Coronary artery (tissue), 2 donors: ENCODE measurements at regions not wholly inside any gene's neighbourhood (a gene's known extent, or its start where the extent isn't known, plus 50 kb on each side); places are given as distances from the start of the nearest gene placed in this dataset.

Experiments
- DNase-seq: peaks from one replicate; pipeline ENCODE4 v3.0.0-alpha.2; 2017; ENCODE audit warnings: low spot score
- H3K27ac ChIP-seq, 2 donors: fragments of 200-600 bp; sonication (generic); one replicate each; pipeline ENCODE4 v1.5.1; 2016 to 2019
- H3K4me3 ChIP-seq: fragments of 200-600 bp; sonication (generic); 2 replicates; pipeline ENCODE4 v1.5.1; 2016; ENCODE audit warnings: mild to moderate bottlenecking, moderate library complexity
- TF ChIP-seq, protein P1 (sequence below): fragments of 200-600 bp; sonication (generic); IDR thresholded peaks from one replicate; pipeline ENCODE4 v1.5.1; 2019; ENCODE audit warnings: antibody characterized with exemption

DNA sequence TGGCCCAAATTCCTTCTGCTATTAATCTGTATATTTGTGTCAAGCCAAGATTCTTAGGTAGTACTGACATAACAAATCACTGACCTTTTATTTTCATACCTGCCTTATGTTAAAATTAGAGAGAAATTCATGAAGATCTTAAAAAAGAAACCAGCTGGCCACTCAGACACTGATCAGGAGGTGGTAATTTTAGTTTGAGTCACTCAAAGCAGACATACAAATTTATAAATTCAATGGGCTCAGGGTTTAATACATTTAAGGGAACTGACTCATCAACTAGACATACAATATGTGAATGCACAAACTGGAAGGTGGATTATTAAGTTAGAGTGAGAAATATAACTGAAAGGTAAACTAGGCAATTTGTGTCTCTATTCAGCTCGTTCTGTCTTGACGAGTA lies 711.9 kb upstream of the EYS start:
- no peak overlapping the region for H3K27ac ChIP-seq
- no peak overlapping the region for H3K4me3 ChIP-seq
- DNase-seq: no peak
- TF ChIP-seq, protein P1, sequence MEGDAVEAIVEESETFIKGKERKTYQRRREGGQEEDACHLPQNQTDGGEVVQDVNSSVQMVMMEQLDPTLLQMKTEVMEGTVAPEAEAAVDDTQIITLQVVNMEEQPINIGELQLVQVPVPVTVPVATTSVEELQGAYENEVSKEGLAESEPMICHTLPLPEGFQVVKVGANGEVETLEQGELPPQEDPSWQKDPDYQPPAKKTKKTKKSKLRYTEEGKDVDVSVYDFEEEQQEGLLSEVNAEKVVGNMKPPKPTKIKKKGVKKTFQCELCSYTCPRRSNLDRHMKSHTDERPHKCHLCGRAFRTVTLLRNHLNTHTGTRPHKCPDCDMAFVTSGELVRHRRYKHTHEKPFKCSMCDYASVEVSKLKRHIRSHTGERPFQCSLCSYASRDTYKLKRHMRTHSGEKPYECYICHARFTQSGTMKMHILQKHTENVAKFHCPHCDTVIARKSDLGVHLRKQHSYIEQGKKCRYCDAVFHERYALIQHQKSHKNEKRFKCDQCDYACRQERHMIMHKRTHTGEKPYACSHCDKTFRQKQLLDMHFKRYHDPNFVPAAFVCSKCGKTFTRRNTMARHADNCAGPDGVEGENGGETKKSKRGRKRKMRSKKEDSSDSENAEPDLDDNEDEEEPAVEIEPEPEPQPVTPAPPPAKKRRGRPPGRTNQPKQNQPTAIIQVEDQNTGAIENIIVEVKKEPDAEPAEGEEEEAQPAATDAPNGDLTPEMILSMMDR: no peak

DNA sequence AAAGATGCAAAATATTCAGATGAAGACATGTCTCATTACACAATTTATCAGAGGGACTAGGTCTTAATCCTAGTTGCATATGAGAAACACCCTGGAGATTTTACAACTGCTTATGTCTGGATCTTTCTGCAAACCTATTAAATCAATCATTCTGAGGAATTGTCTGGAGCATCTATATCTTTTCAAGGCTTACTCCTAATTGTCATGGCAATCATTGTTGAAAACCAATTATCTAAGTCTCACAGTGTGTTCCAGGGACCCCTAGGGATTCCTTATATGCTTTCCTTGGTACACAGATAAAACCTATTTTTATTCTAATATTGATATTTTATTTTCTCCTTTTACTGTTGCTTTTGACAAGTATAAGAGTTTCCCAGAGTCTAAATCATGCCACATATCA lies 696.9 kb upstream of the EYS start:
- DNase-seq: no peak

DNA sequence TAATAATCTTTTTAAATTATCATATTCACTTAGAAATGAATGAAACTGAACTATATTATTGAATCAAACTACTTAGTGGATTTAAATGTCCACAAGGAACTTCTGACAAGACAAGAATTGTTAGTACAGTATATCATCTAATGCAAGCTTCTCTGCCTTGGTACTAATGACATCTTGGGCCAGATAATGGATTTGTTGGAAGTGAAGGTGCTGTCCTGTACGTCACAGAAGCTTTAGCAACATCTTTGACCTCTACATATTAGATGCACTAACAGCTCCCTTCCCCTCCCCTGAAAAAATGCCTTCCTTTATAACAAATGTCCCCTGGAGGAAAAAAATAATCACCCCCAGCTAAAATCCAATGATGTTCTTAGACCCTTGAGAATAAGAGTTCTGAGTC lies 695.8 kb upstream of the EYS start:
- TF ChIP-seq, protein P1: no peak
- no peak overlapping the region for H3K4me3 ChIP-seq
- H3K27ac ChIP-seq: no peak overlapping the region
- no peak for DNase-seq

More for the DNA sequence above, 696.9 kb upstream of the EYS start:
- H3K4me3 ChIP-seq: no peak overlapping the region
- no peak overlapping the region for H3K27ac ChIP-seq
- TF ChIP-seq, protein P1: no peak

DNA sequence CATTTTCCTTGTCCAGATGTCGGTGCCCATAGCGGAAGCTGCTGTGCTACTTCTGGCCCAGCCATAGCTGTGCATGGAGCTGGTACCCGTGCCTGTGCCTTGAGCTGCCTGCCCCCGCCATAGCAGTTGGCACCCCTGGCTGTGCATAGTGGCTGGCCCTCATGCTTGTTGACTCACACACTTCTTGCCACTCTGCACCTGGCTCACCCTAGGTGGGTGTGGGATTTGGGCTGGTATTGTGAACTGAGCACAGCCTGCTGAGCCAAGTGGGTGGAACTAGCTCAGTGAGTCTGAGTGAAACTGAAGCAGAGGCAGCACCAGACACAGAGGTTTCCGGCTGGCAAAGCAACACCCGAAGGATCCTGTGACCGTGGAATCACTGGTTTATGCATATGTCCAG lies 689.5 kb upstream of the EYS start:
- DNase-seq: no peak
- Histone ChIP-seq H3K4me3 (no peak overlapping the region), H3K27ac (no peak overlapping the region)
- TF ChIP-seq, protein P1: no peak

DNA sequence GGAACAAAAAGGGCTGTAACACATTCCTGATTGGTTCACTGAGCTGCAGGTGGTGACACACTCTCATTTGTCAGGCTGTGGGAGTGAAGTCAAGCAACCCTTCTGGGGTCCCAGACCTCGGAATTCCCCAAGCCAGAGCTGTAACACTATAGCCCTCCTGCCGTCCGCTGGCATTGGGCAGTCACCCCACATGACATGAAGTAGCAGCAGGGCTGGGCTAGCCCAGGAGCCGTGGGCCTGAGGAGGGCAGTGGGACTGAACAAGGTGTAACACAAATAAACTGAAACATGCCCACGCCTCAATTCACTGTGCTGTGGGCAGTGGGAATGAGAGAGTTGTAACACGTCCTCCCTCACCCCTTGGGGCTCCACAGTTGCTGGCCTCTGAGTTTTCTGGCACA lies 689.1 kb upstream of the EYS start:
- no peak overlapping the region for H3K27ac ChIP-seq
- DNase-seq: no peak
- TF ChIP-seq, protein P1: no peak
- H3K4me3 ChIP-seq: no peak overlapping the region

DNA sequence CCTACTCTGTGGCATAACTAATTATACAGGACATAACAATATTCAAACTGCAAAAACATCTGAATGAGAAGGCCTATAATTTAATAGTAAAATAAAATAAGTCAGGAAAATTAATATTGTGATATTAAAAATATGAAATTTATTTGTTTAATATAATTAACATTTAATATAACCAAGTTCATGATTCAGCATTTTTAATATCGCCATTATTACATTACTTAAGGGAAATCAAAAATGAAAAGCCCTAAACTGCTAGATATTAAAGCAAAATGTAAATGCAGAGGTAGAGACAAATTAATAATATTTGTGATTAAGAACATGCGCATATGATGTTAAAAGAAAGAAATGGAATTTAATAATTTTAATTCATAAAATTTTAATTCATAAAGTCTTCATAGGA lies 683.4 kb upstream of the EYS start:
- DNase-seq: no peak
- Histone ChIP-seq H3K4me3 (no peak overlapping the region), H3K27ac (no peak overlapping the region)
- TF ChIP-seq, protein P1: no peak

DNA sequence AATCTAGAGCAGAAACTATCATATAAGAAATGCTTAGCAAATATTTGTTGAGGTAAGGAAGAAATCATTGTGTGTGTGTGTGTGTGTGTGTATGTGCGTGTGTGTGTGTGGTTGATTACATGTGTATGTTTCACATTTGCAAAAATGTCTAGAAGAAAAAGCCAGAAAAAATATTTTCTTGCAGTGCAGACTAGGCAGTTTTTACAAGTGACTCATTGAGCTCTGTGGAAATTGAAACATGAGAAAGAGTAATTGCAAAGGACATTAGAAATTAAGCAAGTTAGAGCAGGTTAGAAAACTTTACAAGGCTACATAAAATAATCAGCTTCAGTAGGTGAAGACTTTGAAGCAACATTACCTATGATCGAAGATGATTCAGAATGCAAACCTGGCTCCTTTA lies 669.0 kb upstream of the EYS start:
- no peak overlapping the region for H3K27ac ChIP-seq
- H3K4me3 ChIP-seq: no peak overlapping the region
- DNase-seq: no peak
- TF ChIP-seq, protein P1: no peak
